ENCODE measurements at regions not wholly inside any gene's neighbourhood (a gene's known extent, or its start where the extent isn't known, plus 50 kb on each side); places are given as distances from the start of the nearest gene placed in this dataset.

DNA sequence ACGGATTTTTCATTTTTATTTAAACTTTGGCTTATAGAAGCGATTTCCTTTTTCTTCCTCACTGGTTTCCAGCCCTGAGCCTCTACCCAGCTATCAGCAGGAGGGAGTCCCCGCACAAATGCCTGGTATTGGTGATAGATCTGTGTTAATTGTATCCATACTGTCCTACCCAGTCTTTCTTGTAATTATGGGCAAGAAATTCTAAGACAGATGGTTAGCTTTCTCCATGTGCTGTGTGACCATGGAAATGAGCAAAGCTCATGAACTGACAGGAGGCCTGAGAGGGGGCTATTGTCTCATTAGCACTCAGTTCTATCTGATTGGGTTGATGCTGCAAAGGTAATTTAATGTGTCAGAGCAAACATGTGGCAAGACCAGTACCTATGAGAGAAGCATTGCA is 108.1 kb upstream of the IVNS1ABP start:
- no peak for TF ChIP-seq POLR2A (IDR thresholded peaks at IDR 0.05; ENCODE audit: low read depth, low read length)
- TF ChIP-seq POLR2AphosphoS5 (IDR thresholded peaks at IDR 0.05; ENCODE audit: low read depth, low read length): no peak
- TF ChIP-seq TAF1 (IDR thresholded peaks at IDR 0.05; ENCODE audit: borderline replicate concordance, low read depth, low read length): no peak
